ENCODE measurements at regions not wholly inside any gene's neighbourhood (a gene's known extent, or its start where the extent isn't known, plus 50 kb on each side); places are given as distances from the start of the nearest gene placed in this dataset.

DNA sequence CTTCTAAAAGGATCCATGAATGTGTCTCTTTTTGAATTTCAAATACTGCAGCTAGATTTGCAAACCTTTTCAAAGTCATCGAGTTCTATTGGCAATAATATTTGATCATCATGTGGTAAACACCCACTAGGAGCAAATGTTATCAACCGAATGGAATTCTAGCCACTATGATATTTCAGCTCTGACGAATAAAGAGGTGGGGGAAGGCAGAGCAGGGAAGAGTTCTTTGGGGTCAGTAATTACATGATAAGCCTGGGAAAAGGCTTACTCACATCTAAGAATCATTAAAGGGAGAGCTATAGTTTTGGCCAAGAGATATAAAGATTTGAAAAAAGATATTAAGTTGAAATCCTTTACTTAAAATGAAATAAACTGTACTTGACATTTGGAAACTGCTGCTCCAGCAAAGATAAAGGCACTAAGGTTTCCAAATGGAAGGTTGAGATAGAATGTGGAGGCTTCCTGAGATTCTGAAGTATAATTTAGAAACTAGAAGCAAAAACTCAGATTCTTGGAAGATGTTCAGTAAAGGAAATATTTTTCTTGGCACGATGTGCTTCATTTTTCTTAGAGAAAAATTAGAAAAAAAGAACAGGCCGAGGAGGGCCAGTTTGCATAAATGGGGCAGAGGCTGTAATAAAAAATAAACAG, 104.7 kb upstream of the ARHGAP28 start:
- intact Hi-C loops (cut with micrococcal nuclease), result no loop called here
- Histone ChIP-seq H3K9me3 (ENCODE audit: control extremely low read depth in 1 of 3, control insufficient read depth in 2 of 3, insufficient read depth in 1 of 3, low read length in 2 of 3) (peaks cover 0 to 6% (median 0%) of the 10 kb centered on the region in 3 donors), H3K79me2 (ENCODE audit: control insufficient read depth, insufficient read depth, low read length) (no peaks in the 10 kb centered on the region), H3K4me1 (ENCODE audit: control insufficient read depth in 2 of 2, insufficient read depth in 2 of 2, low read length in 2 of 2) (no peaks in the 10 kb centered on the region), H4K20me1 (ENCODE audit: control insufficient read depth, insufficient read depth, low read length, poor library complexity, severe bottlenecking) (no peaks in the 10 kb centered on the region), H3K9ac (ENCODE audit: low read length) (no peak overlapping the region), H3K27ac (ENCODE audit: low read length in 2 of 2) (no peak overlapping the region), H3K36me3 (replicated peaks in 1 of 2; ENCODE audit: control extremely low read depth in 1 of 2, control insufficient read depth in 1 of 2, extremely low read depth in 1 of 2, insufficient read depth in 2 of 2, low read length in 1 of 2) (no peaks in the 10 kb centered on the region), H3K4me2 (replicated peaks; ENCODE audit: low read depth, low read length, poor library complexity, severe bottlenecking) (no peak overlapping the region), H3K27me3 (replicated peaks in 1 of 4; ENCODE audit: control extremely low read depth in 1 of 4, control insufficient read depth in 3 of 4, insufficient read depth in 4 of 4, low read length in 3 of 4) (no peaks in the 10 kb centered on the region), H2AFZ (ENCODE audit: insufficient read depth, low read depth, low read length, poor library complexity, severe bottlenecking) (no peak overlapping the region), H3K4me3 (ENCODE audit: control extremely low read depth in 1 of 5, extremely low read depth in 1 of 5, insufficient read depth in 1 of 5, low read depth in 2 of 5, low read length in 4 of 5) (no peak overlapping the region)
- DNase-seq (no peak), ATAC-seq (ENCODE audit: low read depth) (no peak)
- no peak overlapping the region for H3K27ac Mint-ChIP-seq
- POLR2A ChIA-PET, result no interaction called here
- WGBS (ENCODE audit: insufficient coverage), result 88% methylated on average over 1 of the region's 5 CpGs
- no peaks in the 10 kb centered on the region for H3K4me1 Mint-ChIP-seq
- H3K9me3 Mint-ChIP-seq (ENCODE audit: insufficient read depth), result no peaks in the 10 kb centered on the region
- H3K4me3 Mint-ChIP-seq, result no peak overlapping the region
- CTCF ChIA-PET, result interaction anchor here (0.9 kb wide), 1 partner anchor 87 kb away, joined by 4 read pairs; no protein-coding TSS in a partner anchor
- TF ChIP-seq EZH2 (IDR thresholded peaks at IDR 0.05; ENCODE audit: borderline replicate concordance, insufficient read depth, low read depth, low read length, poor library complexity, severe bottlenecking), result no peak
- TF ChIP-seq, protein P1, sequence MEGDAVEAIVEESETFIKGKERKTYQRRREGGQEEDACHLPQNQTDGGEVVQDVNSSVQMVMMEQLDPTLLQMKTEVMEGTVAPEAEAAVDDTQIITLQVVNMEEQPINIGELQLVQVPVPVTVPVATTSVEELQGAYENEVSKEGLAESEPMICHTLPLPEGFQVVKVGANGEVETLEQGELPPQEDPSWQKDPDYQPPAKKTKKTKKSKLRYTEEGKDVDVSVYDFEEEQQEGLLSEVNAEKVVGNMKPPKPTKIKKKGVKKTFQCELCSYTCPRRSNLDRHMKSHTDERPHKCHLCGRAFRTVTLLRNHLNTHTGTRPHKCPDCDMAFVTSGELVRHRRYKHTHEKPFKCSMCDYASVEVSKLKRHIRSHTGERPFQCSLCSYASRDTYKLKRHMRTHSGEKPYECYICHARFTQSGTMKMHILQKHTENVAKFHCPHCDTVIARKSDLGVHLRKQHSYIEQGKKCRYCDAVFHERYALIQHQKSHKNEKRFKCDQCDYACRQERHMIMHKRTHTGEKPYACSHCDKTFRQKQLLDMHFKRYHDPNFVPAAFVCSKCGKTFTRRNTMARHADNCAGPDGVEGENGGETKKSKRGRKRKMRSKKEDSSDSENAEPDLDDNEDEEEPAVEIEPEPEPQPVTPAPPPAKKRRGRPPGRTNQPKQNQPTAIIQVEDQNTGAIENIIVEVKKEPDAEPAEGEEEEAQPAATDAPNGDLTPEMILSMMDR (IDR thresholded peaks at IDR 0.05), result no peak
- no peaks in the 10 kb centered on the region for H3K27me3 Mint-ChIP-seq

DNA sequence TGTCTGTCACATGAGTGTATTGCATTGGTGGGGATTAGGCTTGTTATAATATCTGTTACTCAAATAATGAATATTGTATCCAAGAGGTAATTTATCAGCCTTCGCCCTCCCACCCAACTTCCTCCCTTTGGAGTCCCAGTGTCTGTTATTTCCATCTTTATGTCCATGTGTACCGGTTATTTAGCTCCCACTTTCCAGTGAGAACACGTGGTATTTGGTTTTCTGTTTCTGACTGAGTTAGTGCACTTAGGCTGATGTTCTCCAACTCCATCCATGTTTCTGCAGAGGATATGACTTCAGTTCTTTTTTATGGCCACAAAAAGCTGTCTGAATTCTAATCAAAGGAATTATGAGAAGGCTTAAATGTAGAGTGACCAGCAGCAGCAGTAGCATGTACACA, 104.0 kb upstream of the ARHGAP28 start:
- no peak overlapping the region for H3K9ac ChIP-seq (ENCODE audit: low read length)
- ATAC-seq (ENCODE audit: low read depth), result no peak
- no peak overlapping the region for H3K27ac ChIP-seq (ENCODE audit: low read length in 2 of 2)
- no CpG with 5 or more reads among the region's 3 CpGs for WGBS (ENCODE audit: insufficient coverage)
- ChIA-PET CTCF (no interaction called here), POLR2A (no interaction called here)
- Mint-ChIP-seq H3K9me3 (ENCODE audit: insufficient read depth) (no peaks in the 10 kb centered on the region), H3K4me1 (no peaks in the 10 kb centered on the region), H3K27me3 (no peaks in the 10 kb centered on the region), H3K27ac (no peak overlapping the region), H3K4me3 (no peak overlapping the region)
- intact Hi-C loops (cut with micrococcal nuclease), result no loop called here
- no peaks in the 10 kb centered on the region for H3K4me1 ChIP-seq (ENCODE audit: control insufficient read depth in 2 of 2, insufficient read depth in 2 of 2, low read length in 2 of 2)
- H3K9me3 ChIP-seq (ENCODE audit: control extremely low read depth in 1 of 3, control insufficient read depth in 2 of 3, insufficient read depth in 1 of 3, low read length in 2 of 3), result peaks cover 0 to 6% (median 0%) of the 10 kb centered on the region in 3 donors
- DNase-seq, result no peak
- H4K20me1 ChIP-seq (ENCODE audit: control insufficient read depth, insufficient read depth, low read length, poor library complexity, severe bottlenecking), result no peaks in the 10 kb centered on the region
- no peaks in the 10 kb centered on the region for H3K79me2 ChIP-seq (ENCODE audit: control insufficient read depth, insufficient read depth, low read length)
- no peak overlapping the region for H3K4me3 ChIP-seq (ENCODE audit: control extremely low read depth in 1 of 5, extremely low read depth in 1 of 5, insufficient read depth in 1 of 5, low read depth in 2 of 5, low read length in 4 of 5)
- no peak overlapping the region for H2AFZ ChIP-seq (ENCODE audit: insufficient read depth, low read depth, low read length, poor library complexity, severe bottlenecking)
- H3K27me3 ChIP-seq (replicated peaks in 1 of 4; ENCODE audit: control extremely low read depth in 1 of 4, control insufficient read depth in 3 of 4, insufficient read depth in 4 of 4, low read length in 3 of 4), result no peaks in the 10 kb centered on the region
- H3K4me2 ChIP-seq (replicated peaks; ENCODE audit: low read depth, low read length, poor library complexity, severe bottlenecking), result no peak overlapping the region
- TF ChIP-seq EZH2 (IDR thresholded peaks at IDR 0.05; ENCODE audit: borderline replicate concordance, insufficient read depth, low read depth, low read length, poor library complexity, severe bottlenecking), result no peak
- TF ChIP-seq, protein P1 (IDR thresholded peaks at IDR 0.05), result no peak
- no peaks in the 10 kb centered on the region for H3K36me3 ChIP-seq (replicated peaks in 1 of 2; ENCODE audit: control extremely low read depth in 1 of 2, control insufficient read depth in 1 of 2, extremely low read depth in 1 of 2, insufficient read depth in 2 of 2, low read length in 1 of 2)
